GM12873 (cell line): ENCODE measurements at regions not wholly inside any gene's neighbourhood (a gene's known extent, or its start where the extent isn't known, plus 50 kb on each side); places are given as distances from the start of the nearest gene placed in this dataset.

Experiments
- CTCF ChIP-seq: IDR thresholded peaks from 2 replicates; pipeline ENCODE4 v1.5.1; 2012; ENCODE audit warnings: low read depth, mild to moderate bottlenecking, moderate library complexity, low read length, control low read depth; ENCODE audit not compliant: insufficient read depth; ENCODE audit errors: missing control alignments

- TF ChIP-seq CTCF, result no peak
These were observed 740.1 kb downstream of the MATN1 start for GRCh38 chr1:29983321-29983720.

DNA sequence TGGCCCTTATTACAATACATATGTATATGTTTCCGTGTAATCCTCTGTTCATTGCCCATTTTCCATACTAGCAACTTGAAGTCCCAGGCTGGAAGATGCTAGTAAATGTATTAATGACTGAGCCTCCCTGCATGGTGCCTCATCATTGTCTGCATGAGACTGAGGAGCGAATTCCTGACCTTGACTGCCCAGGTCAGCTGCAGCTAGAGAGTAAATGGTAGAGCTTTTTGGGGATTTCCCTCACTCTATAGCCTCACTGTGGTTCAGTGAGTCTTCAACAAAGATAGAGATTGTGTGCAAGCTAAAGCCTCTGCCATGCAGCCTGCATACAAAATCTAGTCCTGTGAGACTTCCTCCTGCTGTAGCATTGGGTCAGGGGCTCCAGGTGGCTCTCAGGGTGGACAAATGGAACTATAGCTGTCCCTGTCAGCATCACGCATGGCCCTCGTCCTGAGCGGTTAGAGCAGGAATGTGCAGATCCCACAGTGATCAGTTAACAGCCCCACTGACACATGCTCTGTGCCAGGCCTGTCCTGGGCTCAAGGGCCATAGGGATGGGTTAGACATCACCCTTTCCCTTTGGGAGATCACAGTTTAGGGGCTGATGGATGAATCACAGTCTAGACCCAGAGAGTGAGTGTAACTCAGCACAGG lies 741.7 kb downstream of the MATN1 start:
- TF ChIP-seq CTCF, result no peak

DNA sequence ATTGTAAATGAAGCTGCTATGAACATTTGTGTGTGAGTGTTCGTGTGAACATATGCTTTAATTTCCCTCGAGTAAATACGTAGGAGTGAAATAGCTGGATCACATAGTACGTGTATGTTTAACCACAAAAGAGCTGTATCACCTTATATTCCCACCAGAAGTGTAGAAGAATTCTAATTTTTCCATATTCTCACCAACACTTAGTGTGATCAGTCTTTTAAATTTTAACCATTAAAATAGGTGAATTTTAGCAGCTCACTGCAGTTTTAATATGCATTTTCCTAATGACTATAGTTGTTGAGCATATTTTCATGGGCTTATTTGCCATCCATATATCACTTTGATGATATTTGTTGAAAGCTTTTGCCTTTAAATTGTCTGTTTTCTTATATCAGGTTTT lies 741.2 kb downstream of the PTPRU start:
- no peak for TF ChIP-seq CTCF

GRCh38 chr1:29975036-29975694 lies 738.8 kb downstream of the PTPRU start:
- TF ChIP-seq CTCF, result no peak

DNA sequence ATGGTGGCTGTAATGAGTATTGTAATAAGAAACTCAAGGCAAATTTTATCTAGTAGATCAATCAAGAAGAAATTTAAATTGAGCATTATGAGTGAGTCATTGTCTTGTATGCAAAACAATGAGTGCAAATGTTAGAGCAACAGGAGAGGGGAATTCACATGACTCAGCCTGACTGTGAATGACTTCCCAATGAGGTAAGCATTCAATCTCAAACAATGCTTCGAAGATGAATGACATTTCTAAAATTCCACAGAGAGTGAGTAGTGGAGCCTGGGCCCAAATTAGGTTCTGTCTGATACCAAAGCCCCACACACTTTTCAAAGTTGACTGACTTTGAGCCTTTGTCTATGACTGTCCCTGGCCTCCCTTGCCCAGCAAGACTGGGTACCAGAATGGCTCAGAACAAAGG lies 738.0 kb downstream of the PTPRU start:
- no peak for TF ChIP-seq CTCF

- no peak for TF ChIP-seq CTCF
These were observed 737.1 kb downstream of the PTPRU start for GRCh38 chr1:29973406-29973805.

DNA sequence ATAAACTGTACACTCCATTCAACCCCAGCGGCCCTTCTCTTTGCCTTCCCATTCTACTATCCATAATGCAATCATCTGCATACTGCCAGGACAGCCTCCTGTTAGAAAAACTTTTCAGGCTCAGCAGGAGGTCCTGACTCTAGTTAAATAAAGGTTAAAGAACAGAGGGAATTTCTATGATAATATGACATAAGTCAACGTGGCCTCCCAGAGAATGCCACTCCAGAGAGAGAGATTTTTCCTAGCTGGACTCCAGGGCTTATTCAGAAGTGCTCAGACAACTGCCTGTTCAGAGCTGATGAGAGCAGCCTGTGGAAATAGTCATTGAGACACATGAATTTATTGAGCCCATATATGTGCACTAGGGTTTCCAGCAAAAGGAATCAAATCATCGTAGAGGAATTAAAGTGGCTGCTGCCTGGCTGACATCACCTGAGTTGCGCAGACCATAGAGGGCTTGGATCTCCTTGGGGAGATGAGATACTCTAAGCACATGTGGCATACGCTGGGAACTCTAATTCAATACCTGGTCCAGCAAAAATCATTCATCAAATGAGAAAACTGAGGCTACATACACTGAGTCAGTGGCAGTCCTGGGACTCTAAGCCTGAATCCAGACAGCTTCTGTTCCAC lies 736.2 kb downstream of the PTPRU start:
- TF ChIP-seq CTCF, result no peak
